ENCODE measurements at regions not wholly inside any gene's neighbourhood (a gene's known extent, or its start where the extent isn't known, plus 50 kb on each side); places are given as distances from the start of the nearest gene placed in this dataset.

GRCh38 chr7:91457208-91457607, 193.0 kb downstream of the FZD1 start:
- no peak overlapping the region for H3K27ac Mint-ChIP-seq
- intact Hi-C loops (cut with micrococcal nuclease) = loop anchor here (2.0 kb wide), 1 partner anchor 34 kb away; no protein-coding TSS in a partner anchor
- WGBS (ENCODE audit: insufficient coverage) = 82% methylated on average over 1 of the region's 1 CpG
- no peak overlapping the region for H3K4me3 ChIP-seq (ENCODE audit: low read length)
- H3K9me3 ChIP-seq (ENCODE audit: control insufficient read depth, insufficient read depth, low read length) = peaks cover 8% of the 10 kb centered on the region
- no peak for TF ChIP-seq CTCF (IDR thresholded peaks at IDR 0.05)
- no peaks in the 10 kb centered on the region for H3K4me1 Mint-ChIP-seq
- H3K36me3 Mint-ChIP-seq = peaks cover 7% of the 10 kb centered on the region
- H3K4me3 Mint-ChIP-seq = no peak overlapping the region
- no peaks in the 10 kb centered on the region for H3K27me3 ChIP-seq (ENCODE audit: control insufficient read depth, insufficient read depth, low read length)
- no peaks in the 10 kb centered on the region for H3K36me3 ChIP-seq (ENCODE audit: control insufficient read depth, insufficient read depth, low read length)
- no peak for DNase-seq
- no peak for ATAC-seq
- peaks cover 3 to 13% of the 10 kb centered on the region in 2 donors for H3K9me3 Mint-ChIP-seq
- no peaks in the 10 kb centered on the region for H3K27me3 Mint-ChIP-seq (ENCODE audit: low read depth in 2 of 2)
- H3K27ac ChIP-seq (ENCODE audit: low read length) = no peak overlapping the region
- H3K4me1 ChIP-seq (ENCODE audit: control insufficient read depth, insufficient read depth, low read length) = no peaks in the 10 kb centered on the region

GRCh38 chr7:91459539-91459938, 195.3 kb downstream of the FZD1 start:
- no peak overlapping the region for H3K27ac ChIP-seq (ENCODE audit: low read length)
- Mint-ChIP-seq H3K4me1 (no peaks in the 10 kb centered on the region), H3K27me3 (ENCODE audit: low read depth in 2 of 2) (no peaks in the 10 kb centered on the region), H3K36me3 (peaks cover 7% of the 10 kb centered on the region), H3K9me3 (peaks cover 3 to 13% of the 10 kb centered on the region in 2 donors), H3K27ac (no peak overlapping the region), H3K4me3 (no peak overlapping the region)
- DNase-seq = no peak
- no peak overlapping the region for H3K4me3 ChIP-seq (ENCODE audit: low read length)
- no peaks in the 10 kb centered on the region for H3K4me1 ChIP-seq (ENCODE audit: control insufficient read depth, insufficient read depth, low read length)
- no peaks in the 10 kb centered on the region for H3K36me3 ChIP-seq (ENCODE audit: control insufficient read depth, insufficient read depth, low read length)
- no peaks in the 10 kb centered on the region for H3K27me3 ChIP-seq (ENCODE audit: control insufficient read depth, insufficient read depth, low read length)
- intact Hi-C loops (cut with micrococcal nuclease) = no loop called here
- no peak for ATAC-seq
- WGBS (ENCODE audit: insufficient coverage) = 94% methylated on average over 2 of the region's 2 CpGs
- no peak for TF ChIP-seq CTCF (IDR thresholded peaks at IDR 0.05)
- peaks cover 11% of the 10 kb centered on the region for H3K9me3 ChIP-seq (ENCODE audit: control insufficient read depth, insufficient read depth, low read length)

- no peak for TF ChIP-seq CTCF (IDR thresholded peaks at IDR 0.05)
- Mint-ChIP-seq H3K9me3 (peaks cover 3 to 10% of the 10 kb centered on the region in 2 donors), H3K4me3 (no peak overlapping the region), H3K27me3 (ENCODE audit: low read depth in 2 of 2) (no peaks in the 10 kb centered on the region), H3K4me1 (no peaks in the 10 kb centered on the region), H3K27ac (no peak overlapping the region), H3K36me3 (no peaks in the 10 kb centered on the region)
- H3K9me3 ChIP-seq (ENCODE audit: control insufficient read depth, insufficient read depth, low read length) = peaks cover 5% of the 10 kb centered on the region
- no CpG with 5 or more reads among the region's 1 CpG for WGBS (ENCODE audit: insufficient coverage)
- no peaks in the 10 kb centered on the region for H3K27me3 ChIP-seq (ENCODE audit: control insufficient read depth, insufficient read depth, low read length)
- DNase-seq (no peak), ATAC-seq (no peak)
- H3K4me3 ChIP-seq (ENCODE audit: low read length) = no peak overlapping the region
- H3K27ac ChIP-seq (ENCODE audit: low read length) = no peak overlapping the region
- no peaks in the 10 kb centered on the region for H3K36me3 ChIP-seq (ENCODE audit: control insufficient read depth, insufficient read depth, low read length)
- intact Hi-C loops (cut with micrococcal nuclease) = no loop called here
- no peaks in the 10 kb centered on the region for H3K4me1 ChIP-seq (ENCODE audit: control insufficient read depth, insufficient read depth, low read length)
Measured at GRCh38 chr7:91462316-91462715, 198.1 kb downstream of the FZD1 start.

- WGBS (ENCODE audit: insufficient coverage) = 88% methylated on average over 15 of the region's 15 CpGs
- TF ChIP-seq CTCF (IDR thresholded peaks at IDR 0.05) = no peak
- no peaks in the 10 kb centered on the region for H3K27me3 ChIP-seq (ENCODE audit: control insufficient read depth, insufficient read depth, low read length)
- H3K27me3 Mint-ChIP-seq (ENCODE audit: low read depth in 2 of 2) = no peaks in the 10 kb centered on the region
- ATAC-seq (no peak), DNase-seq (no peak)
- intact Hi-C loops (cut with micrococcal nuclease) = no loop called here
- no peak overlapping the region for H3K27ac ChIP-seq (ENCODE audit: low read length)
- peaks cover 5% of the 10 kb centered on the region for H3K9me3 ChIP-seq (ENCODE audit: control insufficient read depth, insufficient read depth, low read length)
- H3K36me3 Mint-ChIP-seq = no peaks in the 10 kb centered on the region
- H3K9me3 Mint-ChIP-seq = peaks cover 3% of the 10 kb centered on the region in 2 donors
- no peak overlapping the region for H3K27ac Mint-ChIP-seq
- no peaks in the 10 kb centered on the region for H3K4me1 Mint-ChIP-seq
- no peak overlapping the region for H3K4me3 ChIP-seq (ENCODE audit: low read length)
- H3K4me1 ChIP-seq (ENCODE audit: control insufficient read depth, insufficient read depth, low read length) = no peaks in the 10 kb centered on the region
- H3K36me3 ChIP-seq (ENCODE audit: control insufficient read depth, insufficient read depth, low read length) = no peaks in the 10 kb centered on the region
- H3K4me3 Mint-ChIP-seq = no peak overlapping the region
Measured at GRCh38 chr7:91463330-91463729, 199.1 kb downstream of the FZD1 start.

Measured in natural killer cell (primary cell).